Loucy (cell line): ENCODE measurements at regions not wholly inside any gene's neighbourhood (a gene's known extent, or its start where the extent isn't known, plus 50 kb on each side); places are given as distances from the start of the nearest gene placed in this dataset.

ENCODE experiments used
- H2AFZ ChIP-seq: fragments of 200-600 bp; sonication (generic); 2 replicates; pipeline ENCODE4 v1.6.0; 2016; ENCODE audit warnings: antibody characterized with exemption, mild to moderate bottlenecking, low read length, moderate library complexity
- H3F3A ChIP-seq: fragments of 200-600 bp; 2 replicates; pipeline ENCODE4 v1.6.0; 2016; ENCODE audit warnings: antibody characterized with exemption, low read depth, mild to moderate bottlenecking
- H3K27me3 ChIP-seq: fragments of 200-600 bp; sonication (generic); 2 replicates; pipeline ENCODE4 v1.6.1; 2014; ENCODE audit warnings: low read length, mild to moderate bottlenecking; ENCODE audit not compliant: insufficient read depth, poor library complexity, severe bottlenecking
- H3K36me3 ChIP-seq: fragments of 200-600 bp; sonication (generic); 2 replicates; pipeline ENCODE4 v1.6.1; 2016; ENCODE audit warnings: low read length; ENCODE audit not compliant: insufficient read depth
- H3K4me1 ChIP-seq: fragments of 200-600 bp; sonication (generic); 2 replicates; pipeline ENCODE4 v1.5.1; 2014; ENCODE audit warnings: low read length, mild to moderate bottlenecking; ENCODE audit not compliant: insufficient read depth, poor library complexity, severe bottlenecking
- H3K4me2 ChIP-seq: fragments of 200-600 bp; sonication (generic); 2 replicates; pipeline ENCODE4 v1.6.0; 2014; ENCODE audit warnings: antibody characterized with exemption, low read length, low read depth, mild to moderate bottlenecking; ENCODE audit not compliant: poor library complexity, severe bottlenecking
- H3K4me3 ChIP-seq: fragments of 200-600 bp; sonication (generic); 2 replicates; pipeline ENCODE4 v1.5.1; 2014; ENCODE audit warnings: low read length, mild to moderate bottlenecking, mixed read lengths; ENCODE audit not compliant: poor library complexity, severe bottlenecking
- H3K79me2 ChIP-seq: fragments of 200-600 bp; sonication (generic); 2 replicates; pipeline ENCODE4 v1.6.1; 2014; ENCODE audit warnings: low read length; ENCODE audit not compliant: insufficient read depth
- H3K9ac ChIP-seq: fragments of 200-600 bp; sonication (generic); 2 replicates; pipeline ENCODE4 v1.6.0; 2014; ENCODE audit warnings: mild to moderate bottlenecking, low read depth, low read length, moderate library complexity; ENCODE audit not compliant: poor library complexity, severe bottlenecking
- H3K9me2 ChIP-seq: fragments of 200-600 bp; sonication (generic); replicated peaks from 2 replicates; pipeline ENCODE4 v1.6.1; 2016; ENCODE audit warnings: low read depth, low read length, mixed read lengths
- H3K9me3 ChIP-seq: fragments of 200-600 bp; sonication (generic); 2 replicates; pipeline ENCODE4 v1.6.1; 2014; ENCODE audit warnings: mild to moderate bottlenecking, antibody characterized with exemption, low read length, low read depth; ENCODE audit not compliant: insufficient read depth
- H4K20me1 ChIP-seq: fragments of 200-600 bp; sonication (generic); 2 replicates; pipeline ENCODE4 v1.6.0; 2014; ENCODE audit warnings: antibody characterized with exemption, low read length, mild to moderate bottlenecking; ENCODE audit not compliant: insufficient read depth, poor library complexity, severe bottlenecking
- EZH2phosphoT487 ChIP-seq: fragments of 200-600 bp; IDR thresholded peaks from 2 replicates; pipeline ENCODE4 v1.6.1; 2018; ENCODE audit warnings: antibody characterized with exemption, mild to moderate bottlenecking, moderate library complexity, borderline replicate concordance
- TF ChIP-seq, protein P1 (sequence below): fragments of 200-600 bp; sonication (generic); conservative IDR thresholded peaks from 2 replicates; pipeline ENCODE4 v1.5.1; 2014; ENCODE audit warnings: mild to moderate bottlenecking, antibody characterized with exemption, low read length

GRCh38 chr14:23865502-23865901, 88.1 kb upstream of the DHRS4 start:
- Histone ChIP-seq H3K9ac (no peak overlapping the region), H2AFZ (no peak overlapping the region)

GRCh38 chr14:23866269-23866668, 87.3 kb upstream of the DHRS4 start:
- no peaks in the 10 kb centered on the region for H3K79me2 ChIP-seq
- H3K9me3 ChIP-seq = no peaks in the 10 kb centered on the region
- H3K4me3 ChIP-seq = no peak overlapping the region
- H3K27me3 ChIP-seq = no peaks in the 10 kb centered on the region
- H3K4me1 ChIP-seq = no peaks in the 10 kb centered on the region
- H3K9ac ChIP-seq = no peak overlapping the region
- no peak overlapping the region for H3K4me2 ChIP-seq
- H2AFZ ChIP-seq = no peak overlapping the region
- H4K20me1 ChIP-seq = no peaks in the 10 kb centered on the region
- H3F3A ChIP-seq = no peaks in the 10 kb centered on the region
- TF ChIP-seq, protein P1, sequence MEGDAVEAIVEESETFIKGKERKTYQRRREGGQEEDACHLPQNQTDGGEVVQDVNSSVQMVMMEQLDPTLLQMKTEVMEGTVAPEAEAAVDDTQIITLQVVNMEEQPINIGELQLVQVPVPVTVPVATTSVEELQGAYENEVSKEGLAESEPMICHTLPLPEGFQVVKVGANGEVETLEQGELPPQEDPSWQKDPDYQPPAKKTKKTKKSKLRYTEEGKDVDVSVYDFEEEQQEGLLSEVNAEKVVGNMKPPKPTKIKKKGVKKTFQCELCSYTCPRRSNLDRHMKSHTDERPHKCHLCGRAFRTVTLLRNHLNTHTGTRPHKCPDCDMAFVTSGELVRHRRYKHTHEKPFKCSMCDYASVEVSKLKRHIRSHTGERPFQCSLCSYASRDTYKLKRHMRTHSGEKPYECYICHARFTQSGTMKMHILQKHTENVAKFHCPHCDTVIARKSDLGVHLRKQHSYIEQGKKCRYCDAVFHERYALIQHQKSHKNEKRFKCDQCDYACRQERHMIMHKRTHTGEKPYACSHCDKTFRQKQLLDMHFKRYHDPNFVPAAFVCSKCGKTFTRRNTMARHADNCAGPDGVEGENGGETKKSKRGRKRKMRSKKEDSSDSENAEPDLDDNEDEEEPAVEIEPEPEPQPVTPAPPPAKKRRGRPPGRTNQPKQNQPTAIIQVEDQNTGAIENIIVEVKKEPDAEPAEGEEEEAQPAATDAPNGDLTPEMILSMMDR = no peak
- no peak for TF ChIP-seq EZH2phosphoT487
- H3K36me3 ChIP-seq = no peaks in the 10 kb centered on the region
- H3K9me2 ChIP-seq = no peaks in the 10 kb centered on the region

More at GRCh38 chr14:23865502-23865901, 88.1 kb upstream of the DHRS4 start:
- no peaks in the 10 kb centered on the region for H3K9me3 ChIP-seq
- H3K4me2 ChIP-seq = no peak overlapping the region
- H4K20me1 ChIP-seq = no peaks in the 10 kb centered on the region
- TF ChIP-seq, protein P1 = no peak
- no peak for TF ChIP-seq EZH2phosphoT487
- H3K27me3 ChIP-seq = no peaks in the 10 kb centered on the region
- H3K79me2 ChIP-seq = no peaks in the 10 kb centered on the region
- H3K4me3 ChIP-seq = no peak overlapping the region
- no peaks in the 10 kb centered on the region for H3F3A ChIP-seq
- H3K4me1 ChIP-seq = no peaks in the 10 kb centered on the region
- no peaks in the 10 kb centered on the region for H3K9me2 ChIP-seq
- H3K36me3 ChIP-seq = no peaks in the 10 kb centered on the region

- Histone ChIP-seq H3F3A (no peaks in the 10 kb centered on the region), H3K4me2 (no peak overlapping the region), H3K27me3 (no peaks in the 10 kb centered on the region), H3K79me2 (no peaks in the 10 kb centered on the region), H3K9me3 (no peaks in the 10 kb centered on the region), H3K4me1 (no peaks in the 10 kb centered on the region), H3K4me3 (no peak overlapping the region), H4K20me1 (no peaks in the 10 kb centered on the region), H3K9ac (no peak overlapping the region), H3K36me3 (no peaks in the 10 kb centered on the region), H2AFZ (no peak overlapping the region), H3K9me2 (no peaks in the 10 kb centered on the region)
- TF ChIP-seq EZH2phosphoT487 = no peak
- TF ChIP-seq, protein P1 = no peak
Observed at GRCh38 chr14:23869078-23869719, 84.4 kb upstream of the DHRS4 start.
